NT2/D1 (cell line): ENCODE measurements at regions not wholly inside any gene's neighbourhood (a gene's known extent, or its start where the extent isn't known, plus 50 kb on each side); places are given as distances from the start of the nearest gene placed in this dataset.

Experiments used
- SUZ12 ChIP-seq: IDR thresholded peaks from 2 replicates; pipeline ENCODE4 v1.6.1; 2011; ENCODE audit not compliant: insufficient read length, insufficient read depth; ENCODE audit errors: extremely low read depth
- ZNF274 ChIP-seq: IDR thresholded peaks from 2 replicates; pipeline ENCODE4 v1.6.1; 2011; ENCODE audit warnings: mild to moderate bottlenecking, low read depth, low read length

DNA sequence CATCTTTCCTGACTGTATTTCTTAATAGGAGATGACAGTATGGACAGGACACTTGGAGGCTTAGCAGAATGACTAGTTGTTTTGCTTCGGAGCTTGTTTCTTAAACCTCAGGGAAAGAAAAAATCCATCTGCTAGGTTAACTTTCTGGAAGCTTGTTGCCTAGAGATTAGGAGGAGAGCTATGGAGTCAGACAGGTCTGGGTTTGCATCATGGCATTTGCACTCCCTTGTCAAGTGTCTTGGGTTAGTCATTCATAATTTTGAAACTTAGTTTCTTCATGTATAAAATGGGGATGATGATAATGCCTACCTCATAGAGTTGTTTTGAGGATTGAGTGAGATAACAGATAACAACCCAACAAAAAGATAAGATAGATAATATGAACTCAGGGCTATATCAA lies 231.5 kb downstream of the STK31 start:
- TF ChIP-seq SUZ12 (no peak), ZNF274 (no peak)
